Transverse colon (tissue), 4 donors: ENCODE measurements at regions not wholly inside any gene's neighbourhood (a gene's known extent, or its start where the extent isn't known, plus 50 kb on each side); places are given as distances from the start of the nearest gene placed in this dataset.
"Not testable (repeated sequence)": the region's sequence is repeated elsewhere in the genome, so short reads cannot be mapped to it uniquely, and the experiment has no call there.

Experiments used
- DNase-seq: peaks from one replicate; pipeline ENCODE4 v3.0.0-alpha.2; 2019
- H3K27ac ChIP-seq, 4 donors: fragments of 200-600 bp; sonication (generic); 2 replicates each; pipeline ENCODE4 v1.5.1; 2016 to 2018; ENCODE audit warnings: inconsistent platforms in 4 of 4
- H3K27me3 ChIP-seq: fragments of 200-600 bp; sonication (generic); 2 replicates; pipeline ENCODE4 v1.5.1; 2017; ENCODE audit warnings: inconsistent platforms
- H3K36me3 ChIP-seq, 4 donors: fragments of 200-600 bp; sonication (generic); 2 replicates each; pipeline ENCODE4 v1.5.1; 2017 to 2019; ENCODE audit warnings: inconsistent platforms in 4 of 4
- H3K4me1 ChIP-seq, 4 donors: fragments of 200-600 bp; sonication (generic); 2 replicates each; pipeline ENCODE4 v1.5.1; 2017 to 2020; ENCODE audit warnings: inconsistent platforms in 4 of 4
- H3K4me3 ChIP-seq, 4 donors: fragments of 200-600 bp; sonication (generic); 1 replicate in 1 of 4; 2 replicates in 3 of 4; pipeline versions ENCODE4 v1.5.1 to v1.6.1; 2017 to 2019; ENCODE audit warnings: inconsistent platforms in 4 of 4
- H3K9me3 ChIP-seq, 2 donors: fragments of 200-600 bp; sonication (generic); 2 replicates each; pipeline ENCODE4 v1.5.1; 2017 to 2019; ENCODE audit warnings: inconsistent platforms in 2 of 2
- POLR2A ChIP-seq: fragments of 450-650 bp; IDR thresholded peaks from one replicate; pipeline ENCODE4 v1.6.1; 2016; ENCODE audit warnings: antibody characterized with exemption, mild to moderate bottlenecking, moderate library complexity
- POLR2AphosphoS5 ChIP-seq, 3 donors: sonication (generic); formaldehyde crosslinking; IDR thresholded peaks; one replicate each; pipeline ENCODE4 v1.6.1; 2016; ENCODE audit warnings: antibody characterized with exemption in 3 of 3
- WGBS, 2 donors: methylation state at CpG; one replicate each; pipeline ENCODE4 v1.1.5; 2018; ENCODE audit warnings: low coverage in 1 of 2; 5-methylcytosine and 5-hydroxymethylcytosine counted together
- in situ Hi-C, 4 donors: fragments of 200-750 bp; cut with MboI; loops; one replicate each; pipeline versions ENCODE4 v1.15.0 to v1.15.1; 2017; ENCODE audit warnings: low sequenced_read_pairs in 3 of 4, low pct_ligation_motif_present in 1 of 4, low pct_unique_long_range_greater_than_20kb in 1 of 4
- intact Hi-C: fragments of 100-400 bp; cut with DNase I; formaldehyde crosslinking; loops from one replicate; pipeline ENCODE4 v1.15.1; 2023; ENCODE audit warnings: low total_unique reads

GRCh38 chr9:41367301-41367700, 178.2 kb upstream of the ZNG1F start:
- H3K27ac ChIP-seq, H3K4me3 ChIP-seq, H3K9me3 ChIP-seq, intact Hi-C loops, H3K36me3 ChIP-seq, H3K4me1 ChIP-seq, H3K27me3 ChIP-seq, in situ Hi-C loops, DNase-seq: not testable (repeated sequence)
- WGBS, 2 donors, result 49% methylated on average over 2 of the region's 3 CpGs; no CpG with 5 or more reads in 1 of the 2 donors

GRCh38 chr9:41361790-41362189, 172.7 kb upstream of the ZNG1F start:
- DNase-seq, H3K9me3 ChIP-seq, in situ Hi-C loops, intact Hi-C loops, H3K4me1 ChIP-seq, H3K27me3 ChIP-seq, H3K36me3 ChIP-seq, H3K4me3 ChIP-seq, H3K27ac ChIP-seq: not testable (repeated sequence)
- WGBS, 2 donors, result 91% methylated on average over 1 of the region's 1 CpG; no CpG with 5 or more reads in 1 of the 2 donors

- no CpG with 5 or more reads among the region's 27 CpGs for WGBS, 2 donors
- peak; percentile 35 for DNase-seq
- intact Hi-C loops, H3K4me1 ChIP-seq, in situ Hi-C loops, H3K36me3 ChIP-seq, H3K27me3 ChIP-seq, H3K9me3 ChIP-seq: not testable (repeated sequence)
- Histone ChIP-seq H3K27ac (peak overlapping the region; percentile 80 to 86 (median 85)), H3K4me3 (peak overlapping the region; percentile 53 to 87 (median 70))
Observed at GRCh38 chr9:41359116-41359515, 170.0 kb upstream of the ZNG1F start.

- H3K36me3 ChIP-seq, H3K27me3 ChIP-seq, H3K4me1 ChIP-seq, H3K9me3 ChIP-seq, in situ Hi-C loops, intact Hi-C loops: not testable (repeated sequence)
- TF ChIP-seq POLR2AphosphoS5 (IDR thresholded peaks at IDR 0.05), result peak in 2 of 3 donors; percentile 26 to 54
- peak; percentile 59 for TF ChIP-seq POLR2A
- peak overlapping the region; percentile 80 to 86 (median 85) for H3K27ac ChIP-seq
- H3K4me3 ChIP-seq, result peak overlapping the region; percentile 16 to 72 (median 61)
- DNase-seq, result peak; percentile 90
- WGBS, 2 donors, result 20% methylated on average over 1 of the region's 40 CpGs; no CpG with 5 or more reads in 1 of the 2 donors
Observed at GRCh38 chr9:41358682-41359081, 169.6 kb upstream of the ZNG1F start.

GRCh38 chr9:41357918-41358404, 168.8 kb upstream of the ZNG1F start:
- H3K4me3 ChIP-seq, result peak overlapping the region in 3 of 4 donors; percentile 53 to 72 (median 69)
- H3K36me3 ChIP-seq, H3K9me3 ChIP-seq, H3K27me3 ChIP-seq, in situ Hi-C loops, DNase-seq, H3K4me1 ChIP-seq, intact Hi-C loops: not testable (repeated sequence)
- H3K27ac ChIP-seq, result peak overlapping the region; percentile 80 to 86 (median 85)
- 55% methylated on average over 16 of the region's 31 CpGs; no CpG with 5 or more reads in 1 of the 2 donors for WGBS, 2 donors

- H3K4me3 ChIP-seq, H3K27me3 ChIP-seq, H3K36me3 ChIP-seq, intact Hi-C loops, in situ Hi-C loops, DNase-seq, H3K9me3 ChIP-seq, H3K4me1 ChIP-seq: not testable (repeated sequence)
- H3K27ac ChIP-seq, result peak overlapping the region; percentile 65 to 81 (median 76)
- 93% methylated on average over 17 of the region's 21 CpGs; no CpG with 5 or more reads in 1 of the 2 donors for WGBS, 2 donors
Observed at GRCh38 chr9:41357350-41357748, 168.2 kb upstream of the ZNG1F start.

- H3K4me3 ChIP-seq, result peak overlapping the region in 2 of 4 donors; percentile 20 to 38
- peak; percentile 90 for DNase-seq
- in situ Hi-C loops, intact Hi-C loops, H3K36me3 ChIP-seq, H3K27me3 ChIP-seq, H3K4me1 ChIP-seq, H3K9me3 ChIP-seq: not testable (repeated sequence)
- 23% methylated on average over 5 of the region's 42 CpGs; no CpG with 5 or more reads in 1 of the 2 donors for WGBS, 2 donors
- H3K27ac ChIP-seq, result peak overlapping the region; percentile 75 to 81 (median 76)
- TF ChIP-seq POLR2A, result peak; percentile 11
Observed at GRCh38 chr9:41356588-41357349, 167.7 kb upstream of the ZNG1F start.

- in situ Hi-C loops, DNase-seq, H3K9me3 ChIP-seq, H3K27me3 ChIP-seq, H3K4me1 ChIP-seq, H3K36me3 ChIP-seq, intact Hi-C loops: not testable (repeated sequence)
- Histone ChIP-seq H3K4me3 (peak overlapping the region in 1 of 4 donors; percentile 44), H3K27ac (peak overlapping the region in 2 of 4 donors; percentile 75 to 76)
- WGBS, 2 donors, result no CpG with 5 or more reads among the region's 36 CpGs
Observed at GRCh38 chr9:41355712-41356450, 166.8 kb upstream of the ZNG1F start.

- DNase-seq, result peak; percentile 15
- H3K9me3 ChIP-seq, in situ Hi-C loops, H3K36me3 ChIP-seq, H3K4me1 ChIP-seq, H3K27me3 ChIP-seq, intact Hi-C loops: not testable (repeated sequence)
- H3K4me3 ChIP-seq, result peak overlapping the region in 3 of 4 donors; percentile 4 to 44 (median 10)
- 25% methylated on average over 11 of the region's 19 CpGs; no CpG with 5 or more reads in 1 of the 2 donors for WGBS, 2 donors
- peak overlapping the region; percentile 34 to 60 (median 40) for H3K27ac ChIP-seq
Observed at GRCh38 chr9:41354978-41355377, 165.9 kb upstream of the ZNG1F start.
